HG03571 (cell line): ENCODE measurements at regions not wholly inside any gene's neighbourhood (a gene's known extent, or its start where the extent isn't known, plus 50 kb on each side); places are given as distances from the start of the nearest gene placed in this dataset.

Experiments
- ATAC-seq: cut with Tn5 transposase; IDR thresholded peaks from one replicate; pipeline ENCODE4 v1.9.1; 2021; ENCODE audit not compliant: unreplicated experiment

DNA sequence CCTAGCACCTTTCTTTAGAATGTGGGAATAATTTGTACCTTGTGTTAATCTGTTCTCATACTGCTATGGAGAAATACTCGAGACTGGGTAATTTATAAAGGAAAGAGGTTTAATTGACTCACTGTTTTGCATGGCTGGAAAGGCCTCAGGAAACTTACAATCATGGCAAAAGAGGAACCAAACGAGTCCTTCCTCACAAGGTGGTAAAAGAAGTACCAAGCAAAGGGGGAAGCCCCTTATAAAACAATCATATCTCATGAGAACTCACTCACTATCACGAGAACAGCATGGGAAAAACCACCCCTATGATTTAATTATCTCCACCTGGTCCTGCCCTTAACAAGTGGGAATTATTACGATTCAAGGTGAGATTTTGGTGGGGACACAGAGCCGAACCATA is 127.1 kb upstream of the ANO3 start:
- no peak for ATAC-seq

DNA sequence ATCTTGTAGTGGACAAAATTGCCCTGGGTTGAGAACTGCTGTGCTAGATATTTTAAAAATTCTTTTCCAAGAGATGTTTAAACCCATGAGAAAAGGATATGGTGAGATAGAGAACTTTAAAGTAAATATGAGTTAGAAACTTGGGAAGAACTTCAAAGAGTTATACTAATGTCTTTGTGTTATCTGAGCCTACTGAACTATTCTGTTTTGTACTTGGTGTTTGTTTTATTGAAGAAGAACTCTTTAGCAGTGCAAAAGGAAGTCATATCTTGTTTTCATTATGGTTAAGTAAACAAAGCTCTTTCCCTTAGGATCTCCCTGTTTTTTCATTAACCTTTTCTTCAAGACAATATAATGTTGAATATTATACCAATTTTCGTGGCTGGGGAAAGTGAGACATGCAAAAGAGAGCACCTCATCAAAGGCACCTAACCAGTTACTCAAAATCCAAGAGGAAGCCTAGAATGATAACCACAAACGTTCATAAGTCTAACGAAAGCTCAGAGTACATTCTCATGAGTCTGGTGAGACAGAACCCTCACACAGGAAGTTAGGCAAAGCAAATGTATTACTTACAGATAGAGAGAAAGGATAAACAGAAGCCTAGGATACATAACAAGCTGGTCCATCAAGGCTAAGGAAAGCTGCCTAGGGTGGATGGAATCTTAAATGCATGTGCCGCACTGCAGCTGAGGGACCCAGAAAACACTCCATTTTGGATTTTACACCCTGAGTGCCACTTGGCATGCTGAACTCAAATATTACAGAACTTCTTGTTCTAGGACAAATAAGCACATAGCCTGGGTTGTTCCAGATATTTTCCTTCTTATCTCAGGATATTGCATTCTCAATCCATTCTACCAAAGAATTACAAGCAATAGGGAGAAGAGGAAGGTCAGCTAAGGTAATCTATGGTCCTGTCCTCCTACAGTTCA is 112.5 kb upstream of the ANO3 start:
- ATAC-seq = no peak

DNA sequence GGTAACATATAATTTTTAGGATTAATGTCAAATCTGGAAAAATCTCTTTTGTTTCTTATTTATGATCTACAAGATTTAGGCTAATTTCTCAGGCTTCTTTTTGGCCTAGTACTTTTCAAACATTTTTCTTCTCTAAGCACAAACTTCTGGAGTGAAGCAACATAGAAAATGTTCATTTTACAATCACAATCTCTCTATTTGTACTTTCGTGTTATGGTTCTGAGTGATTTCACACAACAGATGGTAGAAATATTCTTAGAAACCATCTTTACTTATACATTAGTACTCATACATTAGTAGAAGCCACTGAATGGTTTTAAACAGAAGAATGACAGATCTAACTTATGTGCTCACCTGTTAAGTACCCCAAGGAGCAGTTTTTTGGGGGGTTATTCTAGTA is 106.3 kb upstream of the ANO3 start:
- ATAC-seq = no peak

DNA sequence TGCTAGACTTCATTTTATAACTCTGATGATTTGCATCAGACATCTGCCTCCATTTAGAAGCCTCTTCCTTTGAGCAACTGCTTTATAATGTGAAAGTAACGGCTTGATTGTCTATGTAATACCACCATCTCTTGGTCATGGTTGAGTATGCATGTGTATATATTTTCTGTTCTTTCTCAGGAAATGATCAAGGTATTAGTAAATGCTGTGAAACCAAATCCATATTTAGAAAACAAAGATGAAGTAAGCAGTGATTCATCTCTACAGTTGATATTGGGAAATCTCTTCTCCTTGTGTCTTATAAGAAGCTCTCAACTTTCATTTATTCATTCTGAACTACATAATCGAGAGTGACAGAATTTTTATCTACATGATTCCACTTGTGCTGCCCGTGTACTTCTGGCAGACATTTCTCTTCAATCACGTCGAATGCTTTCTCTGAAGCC is 104.6 kb upstream of the ANO3 start:
- peak; percentile 61 for ATAC-seq

DNA sequence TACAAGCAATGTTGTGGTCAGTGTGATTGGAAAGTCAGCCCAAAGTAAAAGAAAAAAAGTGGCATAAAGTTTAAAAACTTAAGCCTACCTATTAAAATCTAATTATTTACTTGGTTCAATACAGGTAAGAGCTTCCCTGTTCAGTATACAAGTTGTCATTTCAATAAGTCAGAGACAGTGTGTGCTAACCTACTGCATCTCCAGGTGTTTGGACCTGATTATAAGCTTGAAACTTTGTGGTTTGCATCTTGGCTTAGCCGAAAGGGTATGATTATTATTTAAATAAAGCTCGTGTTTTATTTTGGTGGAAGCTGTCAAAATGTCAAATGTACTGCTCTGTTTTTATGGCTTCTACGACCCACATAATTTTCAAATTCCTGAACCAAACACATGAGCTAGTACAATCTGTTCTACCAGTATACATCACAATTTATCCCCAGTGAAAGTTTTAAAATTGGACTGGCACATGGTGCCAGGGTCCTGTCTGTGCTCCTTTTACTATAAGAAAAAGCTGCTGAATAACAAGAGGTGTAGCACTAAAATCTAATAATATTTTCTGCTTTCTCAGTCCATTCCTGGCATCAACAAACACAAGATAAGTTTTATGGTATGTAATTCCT is 103.9 kb upstream of the ANO3 start:
- no peak for ATAC-seq

DNA sequence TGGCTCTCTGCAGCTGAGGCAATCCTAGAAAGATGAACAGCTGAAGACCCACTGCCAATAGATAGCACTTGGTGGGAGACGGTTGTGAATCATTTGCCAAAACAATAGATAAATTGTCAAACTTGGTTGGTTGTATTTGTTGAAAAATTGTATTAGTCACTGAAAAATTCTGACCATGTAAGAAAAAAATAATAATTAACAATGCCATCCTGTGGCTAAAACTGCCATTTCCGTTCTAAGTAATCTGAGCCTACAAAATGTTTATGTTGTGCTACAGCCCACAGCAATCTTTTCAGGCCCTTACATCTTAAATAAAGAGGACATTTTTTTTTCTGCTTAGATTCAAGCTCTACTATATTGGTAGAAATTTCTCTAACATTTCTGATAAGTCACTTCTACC is 103.2 kb upstream of the ANO3 start:
- ATAC-seq = no peak

DNA sequence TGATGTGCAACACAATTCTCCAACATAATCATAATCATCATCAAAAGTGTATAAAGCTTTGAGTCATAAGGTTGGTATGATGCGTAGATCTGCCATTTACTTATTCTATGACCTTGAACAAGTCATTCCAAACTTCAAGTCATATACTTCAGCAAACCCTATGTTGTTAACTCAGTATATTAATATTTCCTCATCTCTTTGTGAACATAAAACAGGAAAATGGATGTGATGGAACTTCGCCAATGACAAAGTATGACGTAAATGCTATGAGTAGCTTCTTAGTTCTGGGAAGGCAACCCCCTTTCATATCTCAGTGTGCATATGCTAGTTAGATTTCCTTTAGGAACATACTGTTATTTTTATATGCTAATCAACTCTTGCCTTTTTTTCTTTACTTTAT is 102.7 kb upstream of the ANO3 start:
- ATAC-seq = no peak

DNA sequence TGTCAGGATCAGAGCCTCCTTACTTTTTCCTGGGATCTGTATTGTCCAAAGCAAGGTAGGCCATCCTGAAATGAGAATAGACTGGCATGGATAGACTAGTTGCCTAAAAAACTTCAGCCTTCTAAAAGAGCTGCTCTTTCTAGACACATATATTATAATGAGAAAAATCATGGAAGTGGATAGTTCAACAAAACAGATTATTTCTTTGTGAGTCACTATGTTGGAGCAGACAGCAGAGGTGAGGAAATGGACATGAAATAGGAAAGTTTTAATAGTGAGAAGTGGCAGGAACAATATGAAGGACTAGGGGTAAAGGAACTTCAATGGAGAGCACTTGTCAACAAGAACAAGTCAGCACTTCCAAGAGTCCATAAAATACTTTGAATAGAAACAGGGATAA is 101.9 kb upstream of the ANO3 start:
- ATAC-seq = no peak

DNA sequence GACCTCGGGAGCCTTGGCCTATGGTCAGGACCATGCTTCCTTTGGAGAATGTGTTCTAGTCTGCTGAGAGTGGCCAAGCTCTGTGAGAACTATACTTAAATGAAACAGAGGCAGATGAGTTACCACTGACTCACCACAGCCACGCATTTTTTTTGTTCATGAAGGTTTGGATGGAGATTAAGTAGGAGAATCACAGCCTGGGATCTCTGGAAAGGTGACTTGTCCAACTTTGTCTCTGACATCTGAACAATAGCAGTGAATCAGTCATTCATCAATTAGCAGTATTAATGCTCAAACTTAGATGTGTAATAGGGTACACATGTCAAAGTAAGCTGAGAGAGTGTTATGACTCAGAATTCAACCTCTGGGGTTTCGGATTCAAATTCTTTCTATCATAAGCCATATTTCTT is 100.7 kb upstream of the ANO3 start:
- ATAC-seq = no peak

DNA sequence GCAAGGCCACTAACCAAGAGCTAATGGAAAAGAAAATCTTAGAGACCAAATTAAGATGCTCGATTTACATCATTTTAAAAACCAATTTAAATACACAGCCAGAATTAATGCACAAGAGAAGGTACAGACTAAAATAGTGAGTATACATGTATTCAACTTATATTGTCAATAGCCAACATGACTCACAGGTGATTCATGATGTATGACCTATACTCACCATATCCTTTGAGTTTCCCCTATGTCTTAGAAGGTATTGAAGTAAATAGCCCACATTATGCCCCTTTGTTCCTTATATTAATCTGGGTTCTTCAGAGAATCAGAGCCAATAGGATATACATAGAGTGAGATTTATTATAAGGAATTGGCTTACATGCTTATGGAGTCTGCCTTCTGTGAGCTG is 97.5 kb upstream of the ANO3 start:
- no peak for ATAC-seq

DNA sequence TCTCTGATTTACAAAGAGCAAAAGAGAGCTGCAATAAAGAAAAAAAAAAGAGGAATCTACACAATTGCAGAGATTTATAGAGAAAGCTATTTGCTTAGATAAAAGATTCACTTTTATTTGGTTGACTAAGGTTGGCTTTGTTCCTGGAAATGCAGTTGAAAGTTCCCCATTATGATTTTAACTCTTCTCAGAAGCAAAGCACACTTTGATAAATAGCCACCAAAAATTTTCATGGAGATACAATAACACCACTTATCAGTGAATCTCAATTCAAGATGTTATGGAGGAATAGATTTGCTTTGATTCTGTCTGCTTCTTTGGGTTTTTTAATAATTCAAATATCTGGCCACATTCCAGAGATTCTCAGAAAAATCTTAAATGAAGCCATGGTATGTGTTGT is 88.5 kb upstream of the ANO3 start:
- no peak for ATAC-seq

DNA sequence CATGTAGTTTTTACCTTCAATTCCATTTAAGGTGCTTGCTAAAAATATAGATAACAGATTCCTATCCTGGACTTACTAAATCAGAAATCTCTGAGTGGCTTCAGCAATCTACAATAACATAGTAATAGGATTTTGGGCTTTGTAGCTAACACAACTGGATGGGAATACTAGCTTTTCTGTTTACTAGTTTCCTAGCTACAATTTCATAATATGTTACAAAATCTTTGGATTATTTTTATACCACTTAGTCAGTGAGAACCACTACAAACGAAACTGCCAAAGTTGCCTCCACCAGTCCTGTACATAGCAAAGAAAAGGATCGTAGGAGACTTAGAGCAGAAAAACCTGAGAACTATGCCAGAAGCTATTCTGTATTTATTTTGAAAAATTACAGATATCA is 87.7 kb upstream of the ANO3 start:
- ATAC-seq = no peak

DNA sequence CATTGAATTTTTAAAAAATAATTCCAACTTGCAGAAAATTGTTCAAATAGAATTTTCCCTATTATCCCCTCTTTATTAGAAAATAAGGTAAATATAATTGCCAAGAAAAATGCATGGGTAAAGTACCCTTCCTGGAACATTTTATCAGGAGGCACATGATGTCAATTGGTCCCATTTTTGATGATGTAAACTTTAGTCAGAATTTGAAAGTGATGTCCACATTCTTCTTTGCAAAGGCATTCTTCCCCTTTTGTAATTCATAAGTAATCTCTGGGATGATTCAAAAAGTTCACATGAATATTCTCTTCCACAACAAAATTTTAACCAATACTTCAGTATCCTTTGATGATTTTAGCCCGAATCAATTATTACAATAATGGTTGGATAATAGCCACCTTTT is 86.9 kb upstream of the ANO3 start:
- ATAC-seq = no peak

DNA sequence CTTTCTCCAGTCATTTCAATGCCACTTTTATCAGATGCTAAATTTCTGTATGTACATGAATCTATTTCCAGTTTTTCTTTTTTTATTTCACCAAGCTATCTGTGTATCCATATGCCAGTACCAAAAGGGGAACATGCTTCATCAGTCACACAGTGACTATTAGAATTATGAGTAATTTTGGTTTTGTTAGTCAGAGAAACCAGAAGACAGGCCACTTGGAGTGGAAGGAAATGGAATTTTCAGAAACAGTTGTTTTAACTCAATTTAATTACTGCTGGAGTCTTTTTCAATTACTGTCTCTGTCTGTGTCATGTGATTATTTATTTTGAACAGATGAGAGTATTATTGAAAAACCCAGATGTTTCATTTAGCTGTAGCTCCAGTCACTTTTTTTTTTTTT is 84.6 kb upstream of the ANO3 start:
- no peak for ATAC-seq

DNA sequence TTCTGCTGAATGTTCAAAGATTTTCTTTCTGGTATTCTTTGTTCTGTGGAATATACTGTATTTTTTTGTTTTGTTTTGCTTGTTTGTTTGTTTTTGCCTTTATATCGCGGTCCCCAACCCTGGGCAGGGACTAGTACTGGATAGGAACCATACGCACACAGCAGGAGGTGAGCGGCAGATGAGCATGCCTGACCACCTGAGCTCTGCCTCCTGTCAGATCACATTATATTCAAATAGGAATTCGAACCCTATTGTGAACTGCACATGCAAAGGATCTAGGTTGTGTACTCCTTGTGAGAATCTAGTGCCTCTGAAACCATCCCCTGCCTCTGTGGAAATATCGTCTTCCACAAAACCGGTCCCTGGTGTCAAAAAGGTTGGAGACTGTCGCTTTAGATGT is 83.3 kb upstream of the ANO3 start:
- ATAC-seq = no peak

DNA sequence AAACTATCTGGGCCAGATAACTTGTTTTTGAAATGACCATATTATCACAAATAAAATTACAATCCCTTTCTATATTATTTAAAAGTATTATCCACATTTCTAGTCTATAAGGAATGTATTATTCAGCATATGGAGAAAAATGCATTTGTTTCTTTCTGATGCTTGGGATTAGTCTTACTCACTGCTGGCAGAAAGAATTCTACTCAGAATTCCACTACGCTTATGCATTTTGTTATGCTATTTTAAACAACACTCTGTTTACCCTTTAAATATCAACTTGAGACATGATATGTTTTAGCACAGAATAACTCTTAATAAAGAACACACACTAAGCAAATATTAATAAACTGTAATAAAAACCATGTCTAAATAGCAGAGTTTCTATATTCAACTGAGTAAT is 77.6 kb upstream of the ANO3 start:
- ATAC-seq = no peak

DNA sequence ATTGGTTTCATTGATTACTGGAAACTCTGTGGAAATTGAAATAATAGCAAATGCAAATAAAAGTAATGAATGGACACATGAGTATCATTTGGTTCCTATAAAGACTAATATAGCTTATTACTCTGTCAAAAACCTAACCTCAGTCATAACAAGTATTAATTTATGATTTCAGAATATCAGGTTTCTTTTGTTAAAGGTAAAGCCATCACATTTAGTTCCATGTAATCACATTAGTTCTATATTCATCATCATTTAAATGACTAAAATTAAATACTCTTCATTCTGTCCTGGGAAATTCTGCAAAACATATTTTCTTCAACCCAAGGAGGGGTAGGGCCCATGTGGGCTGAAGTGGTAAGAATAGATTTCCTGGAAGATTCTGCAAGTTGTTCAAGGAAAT is 68.2 kb upstream of the ANO3 start:
- no peak for ATAC-seq

DNA sequence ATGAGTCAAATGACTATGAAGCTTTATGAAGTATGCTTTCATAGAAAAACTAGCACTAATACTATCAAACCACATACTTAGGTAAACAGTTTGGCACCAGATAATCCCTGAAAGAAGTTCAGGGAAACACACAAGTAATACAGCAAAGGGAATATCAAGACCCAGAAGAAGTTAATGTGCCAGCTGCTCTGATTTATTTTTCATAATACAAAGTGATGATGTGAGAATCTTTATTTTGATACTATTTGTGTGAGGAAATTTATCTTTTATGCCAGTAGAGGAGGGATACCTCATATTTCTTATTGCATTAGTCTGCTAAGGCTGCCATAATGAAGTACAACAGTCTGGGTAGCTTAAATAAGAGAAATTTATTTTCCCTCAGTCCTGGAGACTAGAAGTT is 67.7 kb upstream of the ANO3 start:
- ATAC-seq = no peak

DNA sequence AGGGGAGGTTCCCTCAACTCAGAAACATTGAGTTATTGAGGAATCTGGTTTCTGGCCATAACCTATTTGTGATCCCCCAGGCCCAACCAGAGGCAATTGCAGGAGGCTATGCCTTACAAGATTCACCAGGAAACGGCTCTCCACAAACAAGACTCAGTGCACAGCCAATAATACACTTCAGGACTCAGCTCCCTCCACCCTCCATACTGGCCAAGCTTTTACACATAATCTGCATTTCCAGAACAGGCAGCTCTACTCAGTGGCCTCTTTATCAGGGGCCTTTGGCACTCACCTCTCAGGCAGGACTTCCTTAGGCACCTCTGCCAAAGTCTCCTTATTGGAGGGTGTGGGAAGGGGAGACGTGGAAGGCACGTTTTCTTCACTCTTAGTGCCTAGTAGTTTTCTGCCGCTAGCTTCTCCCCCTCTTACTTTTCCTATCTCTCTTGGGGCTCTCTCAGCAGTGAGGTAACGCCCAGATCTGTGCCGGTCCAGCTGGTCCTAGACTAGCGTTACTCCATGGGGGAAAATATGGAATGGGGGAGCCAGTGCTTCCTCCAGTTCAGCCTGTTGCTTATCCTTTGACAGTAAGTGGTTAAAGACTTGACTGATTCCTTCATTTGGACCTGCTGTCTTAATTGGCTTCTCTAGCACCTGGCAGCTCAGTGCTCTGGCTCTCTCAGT is 62.8 kb upstream of the ANO3 start:
- ATAC-seq = no peak

DNA sequence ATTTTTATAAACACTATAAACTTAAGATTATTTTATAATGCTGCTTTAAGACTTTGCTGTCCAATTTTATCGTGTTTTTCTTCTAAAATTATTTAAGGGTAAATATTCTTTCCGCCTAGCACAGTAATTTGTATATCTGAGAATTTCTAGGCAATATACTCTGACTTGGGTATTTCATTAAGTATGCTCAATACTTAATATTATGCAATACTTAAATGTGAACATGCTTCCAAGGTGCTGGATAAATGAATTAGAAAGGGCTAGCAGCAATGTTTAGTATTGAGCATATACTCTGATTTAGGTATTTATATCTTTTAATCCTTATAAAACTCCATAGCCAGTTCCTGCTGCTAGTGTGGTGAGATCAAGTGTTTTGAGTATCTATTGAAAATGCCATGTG is 60.3 kb upstream of the ANO3 start:
- no peak for ATAC-seq

DNA sequence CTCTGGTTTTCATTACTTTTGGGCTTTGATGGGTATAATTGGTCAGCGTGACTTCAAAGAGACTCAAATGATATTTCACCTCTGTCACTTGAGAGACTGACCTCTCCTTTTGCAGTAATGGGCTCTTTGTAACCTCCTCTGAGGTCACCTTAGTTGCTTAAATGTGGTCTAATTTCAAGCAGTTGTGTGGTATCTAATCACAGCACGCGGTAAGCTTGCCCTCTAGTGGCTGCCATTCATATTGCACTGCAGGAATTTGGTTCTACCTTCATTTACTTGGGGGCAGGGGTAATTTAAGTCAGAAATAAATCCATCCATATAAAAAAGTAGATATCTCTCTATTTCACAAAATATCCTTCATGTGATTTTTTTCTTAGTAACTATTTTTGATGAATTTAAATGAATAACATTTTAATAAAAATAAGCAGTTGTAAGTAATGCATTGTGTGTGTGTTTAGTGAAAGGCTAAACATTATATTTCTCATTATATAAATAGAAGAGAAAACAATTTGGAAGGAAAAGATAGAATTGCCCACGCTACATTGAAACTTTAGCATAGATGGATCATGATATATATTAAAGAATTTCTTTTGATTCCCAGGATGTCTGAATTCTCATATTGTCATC is 55.0 kb upstream of the ANO3 start:
- ATAC-seq = peak; percentile 85

DNA sequence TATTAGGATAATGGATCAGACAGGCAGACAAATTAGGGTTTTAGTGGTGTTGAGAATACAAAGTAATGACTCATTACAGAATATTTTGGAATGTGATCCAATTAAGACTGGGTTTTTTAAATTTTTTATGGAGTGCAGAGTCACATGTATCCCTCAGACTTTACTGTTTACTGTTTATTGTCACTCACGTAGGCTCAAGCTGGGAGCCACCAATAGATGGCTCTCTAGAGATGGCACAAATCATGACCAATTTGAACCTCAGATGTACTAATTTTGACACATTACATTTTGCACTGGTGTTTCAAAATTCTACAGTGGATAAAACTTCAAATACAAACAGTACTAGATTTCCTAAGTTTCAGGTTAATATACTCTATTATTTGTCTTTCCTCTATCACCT is 53.6 kb upstream of the ANO3 start:
- no peak for ATAC-seq
